DOHH2 (cell line): ENCODE measurements at regions not wholly inside any gene's neighbourhood (a gene's known extent, or its start where the extent isn't known, plus 50 kb on each side); places are given as distances from the start of the nearest gene placed in this dataset.

ENCODE experiments used
- H3F3A ChIP-seq: fragments of 200-600 bp; sonication (generic), shearing (Covaris generic); 2 replicates; pipeline ENCODE4 v1.6.0; 2016; ENCODE audit warnings: antibody characterized with exemption, mild to moderate bottlenecking; ENCODE audit not compliant: control insufficient read depth, insufficient read depth
- H3K27ac ChIP-seq: fragments of 200-600 bp; sonication (generic); 2 replicates; pipeline ENCODE4 v1.5.1; 2014; ENCODE audit warnings: low read depth, mild to moderate bottlenecking, low read length, moderate library complexity
- H3K27me3 ChIP-seq: fragments of 200-600 bp; sonication (generic); 2 replicates; pipeline ENCODE4 v1.6.1; 2014; ENCODE audit warnings: mild to moderate bottlenecking, low read length, mixed read lengths; ENCODE audit not compliant: control insufficient read depth
- H3K36me3 ChIP-seq: fragments of 200-600 bp; sonication (generic); 2 replicates; pipeline ENCODE4 v1.6.1; 2014; ENCODE audit warnings: mild to moderate bottlenecking, low read length, moderate library complexity, mixed read lengths; ENCODE audit not compliant: control insufficient read depth
- H3K4me1 ChIP-seq: fragments of 200-600 bp; sonication (generic); 2 replicates; pipeline ENCODE4 v1.6.1; 2014; ENCODE audit warnings: mild to moderate bottlenecking, low read length, mixed read lengths; ENCODE audit not compliant: control insufficient read depth
- H3K4me2 ChIP-seq: fragments of 200-600 bp; sonication (generic); 2 replicates; pipeline ENCODE4 v1.6.0; 2014; ENCODE audit warnings: mild to moderate bottlenecking, low read length, moderate library complexity
- H3K4me3 ChIP-seq: fragments of 200-600 bp; sonication (generic); 2 replicates; pipeline ENCODE4 v1.5.1; 2014; ENCODE audit warnings: mild to moderate bottlenecking, low read length, mixed read lengths
- H3K79me2 ChIP-seq: fragments of 200-600 bp; sonication (generic); 2 replicates; pipeline ENCODE4 v1.6.1; 2014; ENCODE audit warnings: mild to moderate bottlenecking, low read length, mixed read lengths; ENCODE audit not compliant: control insufficient read depth
- H3K9me2 ChIP-seq: fragments of 200-600 bp; sonication (generic); replicated peaks from 2 replicates; pipeline ENCODE4 v1.6.1; 2014; ENCODE audit warnings: mild to moderate bottlenecking, low read length, mixed read lengths; ENCODE audit not compliant: control insufficient read depth
- H3K9me3 ChIP-seq: fragments of 200-600 bp; sonication (generic); 2 replicates; pipeline ENCODE4 v1.6.1; 2014; ENCODE audit warnings: antibody characterized with exemption, low read length, mixed read lengths; ENCODE audit not compliant: control insufficient read depth, insufficient read depth
- H4K20me1 ChIP-seq: fragments of 200-600 bp; sonication (generic); 2 replicates; pipeline ENCODE4 v1.6.0; 2014; ENCODE audit warnings: low read depth, mild to moderate bottlenecking, antibody characterized with exemption, low read length, moderate library complexity; ENCODE audit not compliant: control insufficient read depth, insufficient read depth
- CTCF ChIP-seq: fragments of 200-600 bp; sonication (generic); IDR thresholded peaks from one replicate; pipeline ENCODE4 v1.5.1; 2014; ENCODE audit warnings: antibody characterized with exemption, mild to moderate bottlenecking, low read depth, low read length; ENCODE audit not compliant: poor library complexity, severe bottlenecking
- EZH2phosphoT487 ChIP-seq: fragments of 200-600 bp; sonication (generic); IDR thresholded peaks from 2 replicates; pipeline ENCODE4 v1.6.1; 2017; ENCODE audit warnings: borderline replicate concordance, mild to moderate bottlenecking, antibody characterized with exemption, low read length, moderate library complexity, mixed read lengths

GRCh38 chr1:47638713-47639112 lies 200.9 kb downstream of the FOXD2 start:
- H3K79me2 ChIP-seq: no peaks in the 10 kb centered on the region
- H3K4me2 ChIP-seq: no peak overlapping the region

GRCh38 chr1:47643306-47644211 lies 205.7 kb downstream of the FOXD2 start:
- Histone ChIP-seq H3K27ac (no peak overlapping the region), H3K9me2 (no peaks in the 10 kb centered on the region), H3K4me2 (no peak overlapping the region), H3K4me3 (no peak overlapping the region), H3K36me3 (no peaks in the 10 kb centered on the region), H3F3A (no peaks in the 10 kb centered on the region), H3K9me3 (no peaks in the 10 kb centered on the region), H3K4me1 (no peaks in the 10 kb centered on the region), H3K27me3 (no peaks in the 10 kb centered on the region), H4K20me1 (no peaks in the 10 kb centered on the region), H3K79me2 (no peaks in the 10 kb centered on the region)
- no peak for TF ChIP-seq CTCF
- TF ChIP-seq EZH2phosphoT487: no peak

More at GRCh38 chr1:47638713-47639112, 200.9 kb downstream of the FOXD2 start:
- Histone ChIP-seq H3K9me2 (no peaks in the 10 kb centered on the region), H3F3A (no peaks in the 10 kb centered on the region), H3K4me3 (no peak overlapping the region), H3K27ac (no peak overlapping the region), H3K36me3 (no peaks in the 10 kb centered on the region), H3K9me3 (no peaks in the 10 kb centered on the region), H3K27me3 (no peaks in the 10 kb centered on the region), H4K20me1 (no peaks in the 10 kb centered on the region; the same call in 1 of the 2 replicates), H3K4me1 (no peaks in the 10 kb centered on the region)
- TF ChIP-seq EZH2phosphoT487 (no peak), CTCF (no peak)

- Histone ChIP-seq H3K27ac (no peak overlapping the region), H3K79me2 (no peaks in the 10 kb centered on the region), H3F3A (no peaks in the 10 kb centered on the region), H3K4me2 (no peak overlapping the region), H3K36me3 (no peaks in the 10 kb centered on the region), H3K4me3 (no peak overlapping the region), H3K9me3 (no peaks in the 10 kb centered on the region), H3K9me2 (no peaks in the 10 kb centered on the region), H4K20me1 (no peaks in the 10 kb centered on the region), H3K4me1 (no peaks in the 10 kb centered on the region), H3K27me3 (no peaks in the 10 kb centered on the region)
- TF ChIP-seq EZH2phosphoT487 (no peak), CTCF (no peak)
These were observed 206.3 kb downstream of the FOXD2 start for GRCh38 chr1:47644212-47644573.
